SHP77 (cell line): ENCODE measurements at regions not wholly inside any gene's neighbourhood (a gene's known extent, or its start where the extent isn't known, plus 50 kb on each side); places are given as distances from the start of the nearest gene placed in this dataset.
"Not testable (repeated sequence)": the region's sequence is repeated elsewhere in the genome, so short reads cannot be mapped to it uniquely, and the experiment has no call there.

Source experiments
- DNase-seq, 2 experiments: peaks; one replicate each; lab custom pipeline; 2025; lab: John Stamatoyannopoulos, UW

- DNase-seq = no peak
Observed at GRCh38 chr22:49457946-49458707, 369.5 kb downstream of the BRD1 start.

- no peak for DNase-seq
Observed at GRCh38 chr22:49457146-49457545, 370.5 kb downstream of the BRD1 start.

- no peak for DNase-seq
Observed at GRCh38 chr22:49455595-49455994, 372.1 kb downstream of the BRD1 start.

- DNase-seq = no peak
Observed at GRCh38 chr22:49454726-49455125, 372.9 kb downstream of the BRD1 start.

- no peak for DNase-seq
Observed at GRCh38 chr22:49453771-49454170, 373.9 kb downstream of the BRD1 start.

- DNase-seq = not testable (repeated sequence)
Observed at GRCh38 chr22:49453019-49453418, 374.7 kb downstream of the BRD1 start.

- DNase-seq = no peak
Observed at GRCh38 chr22:49452362-49452946, 375.2 kb downstream of the BRD1 start.

- no peak for DNase-seq
Observed at GRCh38 chr22:49451070-49451840, 376.4 kb downstream of the BRD1 start.

- DNase-seq = no peak
Observed at GRCh38 chr22:49450498-49450897, 377.2 kb downstream of the BRD1 start.

- no peak for DNase-seq
Observed at GRCh38 chr22:49449811-49450446, 377.7 kb downstream of the BRD1 start.

GRCh38 chr22:49449377-49449776 lies 378.3 kb downstream of the BRD1 start:
- no peak for DNase-seq

- no peak for DNase-seq
Observed at GRCh38 chr22:49448526-49448925, 379.1 kb downstream of the BRD1 start.

- DNase-seq = no peak
Observed at GRCh38 chr22:49447837-49448236, 379.8 kb downstream of the BRD1 start.

GRCh38 chr22:49446759-49447710 lies 380.6 kb downstream of the BRD1 start:
- DNase-seq = no peak

GRCh38 chr22:49446145-49446758 lies 381.4 kb downstream of the BRD1 start:
- DNase-seq = no peak

GRCh38 chr22:49444781-49445180 lies 382.9 kb downstream of the BRD1 start:
- DNase-seq = no peak

- DNase-seq = no peak
Observed at GRCh38 chr22:49440931-49441330, 386.7 kb downstream of the BRD1 start.

GRCh38 chr22:49439373-49439772 lies 388.3 kb downstream of the BRD1 start:
- no peak for DNase-seq

- no peak for DNase-seq
Observed at GRCh38 chr22:49437956-49438355, 389.7 kb downstream of the BRD1 start.

GRCh38 chr22:49437356-49437755 lies 390.3 kb downstream of the BRD1 start:
- no peak for DNase-seq

- no peak for DNase-seq
Observed at GRCh38 chr22:49436056-49436455, 391.6 kb downstream of the BRD1 start.
